GM12865 (cell line): ENCODE measurements at regions not wholly inside any gene's neighbourhood (a gene's known extent, or its start where the extent isn't known, plus 50 kb on each side); places are given as distances from the start of the nearest gene placed in this dataset.

Source experiments
- DNase-seq: peaks from one replicate; pipeline ENCODE4 v3.0.0; 2010; ENCODE audit warnings: low read depth
- H3K4me3 ChIP-seq: 2 replicates; pipeline ENCODE4 v1.5.1; 2011; ENCODE audit warnings: mild to moderate bottlenecking, low read depth, low read length, control low read depth
- CTCF ChIP-seq: IDR thresholded peaks from 2 replicates; pipeline ENCODE4 v1.5.1; 2011; ENCODE audit warnings: low read length, control low read depth, low read depth, inconsistent platforms; ENCODE audit not compliant: insufficient read depth; ENCODE audit errors: missing control alignments

DNA sequence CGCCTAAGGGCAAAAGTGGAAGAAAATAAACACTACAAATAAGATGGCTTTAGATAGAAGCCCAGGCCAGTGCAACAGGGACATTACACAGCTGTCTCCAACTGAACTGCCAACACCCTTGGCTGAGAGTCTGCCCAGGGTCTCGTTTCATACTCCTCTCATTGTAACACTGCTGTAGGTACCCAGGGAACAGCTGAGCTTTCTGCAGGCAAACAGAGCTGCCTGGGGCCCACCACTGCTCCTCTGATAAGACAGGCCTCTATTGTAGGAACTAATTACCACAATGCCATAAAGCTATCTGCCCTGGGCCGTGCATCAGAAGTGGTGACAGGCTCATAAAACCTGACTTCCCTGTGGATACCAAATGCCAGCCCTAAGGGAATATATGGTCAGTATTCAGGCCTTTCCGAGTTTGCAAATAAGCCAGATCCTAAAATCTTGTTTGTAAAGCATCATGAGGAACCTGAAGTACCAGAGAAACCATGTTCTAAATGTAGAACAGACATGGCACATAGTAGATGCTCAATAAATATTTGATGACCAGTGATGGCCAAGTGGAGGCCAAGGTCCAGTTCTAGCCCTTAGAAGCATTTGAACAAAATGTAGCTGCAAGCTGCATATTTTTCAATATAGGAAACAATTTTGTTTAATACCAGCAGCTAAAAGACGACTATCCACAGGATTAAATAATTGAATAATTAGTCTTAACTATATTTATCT, 84.3 kb upstream of the NEO1 start:
- TF ChIP-seq CTCF, result no peak

GRCh38 chr15:72967397-72967796, 84.9 kb upstream of the NEO1 start:
- no peak for TF ChIP-seq CTCF
- DNase-seq, result no peak
- H3K4me3 ChIP-seq, result no peak overlapping the region

More for the DNA sequence above, 84.3 kb upstream of the NEO1 start:
- no peak overlapping the region for H3K4me3 ChIP-seq
- DNase-seq, result no peak

DNA sequence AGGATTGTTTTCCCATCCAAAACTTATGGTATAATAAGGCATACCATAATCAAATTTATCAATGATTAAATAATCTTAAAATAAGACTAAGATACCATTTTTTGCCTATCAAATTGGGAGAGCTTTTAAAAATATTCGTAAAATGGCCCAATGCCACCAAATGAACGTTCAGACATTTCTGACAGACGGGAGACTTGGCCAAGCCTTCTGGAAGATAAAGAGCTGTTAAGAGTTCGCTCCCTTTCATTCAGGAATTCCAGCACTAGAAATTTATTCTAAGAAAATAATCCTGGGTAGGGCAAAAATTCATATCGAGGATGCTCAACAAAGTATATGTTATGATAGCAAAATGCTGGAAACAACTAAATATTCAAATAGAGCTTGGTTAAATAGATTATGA, 85.6 kb upstream of the NEO1 start:
- no peak for TF ChIP-seq CTCF
- no peak for DNase-seq
- no peak overlapping the region for H3K4me3 ChIP-seq

- H3K4me3 ChIP-seq, result no peak overlapping the region
- no peak for DNase-seq
- TF ChIP-seq CTCF, result no peak
Measured at GRCh38 chr15:72965671-72966070, 86.6 kb upstream of the NEO1 start.

GRCh38 chr15:72964542-72964941, 87.7 kb upstream of the NEO1 start:
- no peak for TF ChIP-seq CTCF

GRCh38 chr15:72964135-72964534, 88.1 kb upstream of the NEO1 start:
- no peak for DNase-seq
- TF ChIP-seq CTCF, result no peak
- H3K4me3 ChIP-seq, result no peak overlapping the region

More at GRCh38 chr15:72964542-72964941, 87.7 kb upstream of the NEO1 start:
- DNase-seq, result no peak
- H3K4me3 ChIP-seq, result no peak overlapping the region
